Erythroblast (primary cell): ENCODE measurements at regions not wholly inside any gene's neighbourhood (a gene's known extent, or its start where the extent isn't known, plus 50 kb on each side); places are given as distances from the start of the nearest gene placed in this dataset.

Source experiments
- GATA1 ChIP-seq: IDR thresholded peaks from 2 replicates; pipeline ENCODE4 v1.6.1; 2011; ENCODE audit warnings: low read depth, mild to moderate bottlenecking, control low read depth, low read length, moderate library complexity
- POLR2A ChIP-seq: IDR thresholded peaks from 2 replicates; pipeline ENCODE4 v1.6.1; 2011; ENCODE audit warnings: mild to moderate bottlenecking, low read length

DNA sequence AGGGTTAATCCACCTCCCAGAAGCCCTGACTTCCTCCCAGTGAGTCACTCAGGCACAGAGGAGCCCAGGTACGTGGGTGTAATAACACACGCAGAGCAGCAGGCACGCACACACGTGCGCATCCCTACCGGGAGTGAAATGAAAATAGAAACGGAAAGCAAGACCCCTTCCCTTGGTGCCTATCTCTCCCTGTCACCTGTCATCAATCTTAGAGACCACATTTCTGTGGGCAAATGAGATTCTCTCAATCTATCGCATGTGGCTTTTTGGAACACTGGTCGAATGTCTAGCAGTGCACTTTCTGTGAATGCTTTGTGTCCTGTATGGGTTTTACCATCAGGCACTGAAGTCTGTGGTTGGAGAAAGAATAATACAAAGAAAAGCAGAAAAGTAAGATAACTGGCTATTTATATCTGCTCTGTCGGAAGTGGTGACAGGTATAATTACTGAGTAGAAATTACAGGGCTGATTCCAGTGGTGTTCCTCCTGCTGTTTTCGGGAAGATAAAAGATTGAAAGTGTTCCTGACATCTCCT lies 137.7 kb upstream of the GRIA1 start:
- no peak for TF ChIP-seq POLR2A
- no peak for TF ChIP-seq GATA1
